ENCODE measurements at regions not wholly inside any gene's neighbourhood (a gene's known extent, or its start where the extent isn't known, plus 50 kb on each side); places are given as distances from the start of the nearest gene placed in this dataset.

GRCh38 chr5:27315363-27316270 is 277.2 kb upstream of the CDH9 start:
- no peak for TF ChIP-seq CTCF (IDR thresholded peaks at IDR 0.05)
- Mint-ChIP-seq H3K4me3 (ENCODE audit: unreplicated experiment) (peak overlapping the region; percentile 33), H3K27me3 (ENCODE audit: low read depth) (no peaks in the 10 kb centered on the region), H3K36me3 (ENCODE audit: low read depth) (no peaks in the 10 kb centered on the region), H3K27ac (ENCODE audit: unreplicated experiment) (peak overlapping the region; percentile 86), H3K4me1 (ENCODE audit: low read depth) (peaks cover 19% of the 10 kb centered on the region), H3K9me3 (ENCODE audit: low read depth) (peaks cover 2% of the 10 kb centered on the region)
- DNase-seq (ENCODE audit: low spot score): no peak

GRCh38 chr5:27313549-27313948 is 275.2 kb upstream of the CDH9 start:
- H3K27ac Mint-ChIP-seq (ENCODE audit: unreplicated experiment): no peak overlapping the region
- TF ChIP-seq CTCF (IDR thresholded peaks at IDR 0.05): no peak
- H3K9me3 Mint-ChIP-seq (ENCODE audit: low read depth): no peaks in the 10 kb centered on the region
- H3K27me3 Mint-ChIP-seq (ENCODE audit: low read depth): no peaks in the 10 kb centered on the region
- DNase-seq (ENCODE audit: low spot score): no peak
- H3K4me3 Mint-ChIP-seq (ENCODE audit: unreplicated experiment): no peak overlapping the region
- H3K4me1 Mint-ChIP-seq (ENCODE audit: low read depth): peaks cover 19% of the 10 kb centered on the region
- no peaks in the 10 kb centered on the region for H3K36me3 Mint-ChIP-seq (ENCODE audit: low read depth)

- Mint-ChIP-seq H3K36me3 (ENCODE audit: low read depth) (no peaks in the 10 kb centered on the region), H3K27ac (ENCODE audit: unreplicated experiment) (no peak overlapping the region), H3K27me3 (ENCODE audit: low read depth) (no peaks in the 10 kb centered on the region), H3K9me3 (ENCODE audit: low read depth) (no peaks in the 10 kb centered on the region), H3K4me3 (ENCODE audit: unreplicated experiment) (no peak overlapping the region), H3K4me1 (ENCODE audit: low read depth) (peaks cover 19% of the 10 kb centered on the region)
- DNase-seq (ENCODE audit: low spot score): no peak
- TF ChIP-seq CTCF (IDR thresholded peaks at IDR 0.05): no peak
Measured at GRCh38 chr5:27312291-27312893, 274.0 kb upstream of the CDH9 start.

- H3K36me3 Mint-ChIP-seq (ENCODE audit: low read depth): no peaks in the 10 kb centered on the region
- TF ChIP-seq CTCF (IDR thresholded peaks at IDR 0.05): no peak
- no peaks in the 10 kb centered on the region for H3K27me3 Mint-ChIP-seq (ENCODE audit: low read depth)
- H3K4me3 Mint-ChIP-seq (ENCODE audit: unreplicated experiment): no peak overlapping the region
- no peak for DNase-seq (ENCODE audit: low spot score)
- no peaks in the 10 kb centered on the region for H3K9me3 Mint-ChIP-seq (ENCODE audit: low read depth)
- peaks cover 17% of the 10 kb centered on the region for H3K4me1 Mint-ChIP-seq (ENCODE audit: low read depth)
- no peak overlapping the region for H3K27ac Mint-ChIP-seq (ENCODE audit: unreplicated experiment)
Measured at GRCh38 chr5:27311544-27311943, 273.2 kb upstream of the CDH9 start.

GRCh38 chr5:27308153-27308552 is 269.8 kb upstream of the CDH9 start:
- Mint-ChIP-seq H3K4me3 (ENCODE audit: unreplicated experiment) (no peak overlapping the region), H3K36me3 (ENCODE audit: low read depth) (no peaks in the 10 kb centered on the region), H3K27me3 (ENCODE audit: low read depth) (no peaks in the 10 kb centered on the region), H3K27ac (ENCODE audit: unreplicated experiment) (no peak overlapping the region), H3K9me3 (ENCODE audit: low read depth) (no peaks in the 10 kb centered on the region), H3K4me1 (ENCODE audit: low read depth) (no peaks in the 10 kb centered on the region)
- no peak for TF ChIP-seq CTCF (IDR thresholded peaks at IDR 0.05)
- DNase-seq (ENCODE audit: low spot score): no peak
